ENCODE measurements at regions not wholly inside any gene's neighbourhood (a gene's known extent, or its start where the extent isn't known, plus 50 kb on each side); places are given as distances from the start of the nearest gene placed in this dataset.

DNA sequence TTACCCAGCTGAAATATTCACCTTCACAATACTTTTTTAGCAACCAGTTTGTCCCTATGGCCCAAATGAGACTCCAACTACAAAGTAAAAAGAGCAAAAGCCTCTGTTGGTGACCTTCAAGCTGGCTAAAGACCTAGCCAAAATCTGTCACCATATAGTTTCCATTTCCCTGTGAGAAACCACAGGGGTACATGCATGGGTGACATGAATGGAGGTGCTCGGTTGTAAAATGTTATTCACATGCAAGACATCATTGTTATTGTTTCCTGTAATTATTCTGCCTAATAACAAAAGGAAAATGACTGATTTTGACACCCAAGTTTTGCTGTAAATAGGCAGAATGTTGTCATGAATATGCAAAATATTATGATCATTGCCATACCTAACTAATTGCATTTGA lies 285.3 kb downstream of the ZNF608 start:
- ChIA-PET POLR2A (ENCODE audit: partially characterized antibody) (no interaction called here), CTCF (ENCODE audit: partially characterized antibody) (interaction anchor here (0.6 to 2.3 kb wide), 4 partner anchors 9 to 388 kb away, joined by 3 to 6 read pairs (median 3); no protein-coding TSS in a partner anchor)
- TF ChIP-seq RAD21 (IDR thresholded peaks at IDR 0.05 in 1 of 2, conservative IDR thresholded peaks at IDR 0.05 in 1 of 2; ENCODE audit: low read depth in 2 of 2, low read length in 2 of 2) (no peak), TAF7 (optimal IDR thresholded peaks at IDR 0.05; ENCODE audit: borderline replicate concordance, low read depth, low read length) (no peak), CREB1 (IDR thresholded peaks at IDR 0.05) (no peak), JUN (IDR thresholded peaks at IDR 0.05; ENCODE audit: low read depth, low read length) (no peak), HDAC6 (IDR thresholded peaks at IDR 0.05; ENCODE audit: low read depth, low read length) (no peak), TEAD4 (IDR thresholded peaks at IDR 0.05; ENCODE audit: low read depth, low read length) (no peak), RBBP5 (IDR thresholded peaks at IDR 0.05; ENCODE audit: borderline replicate concordance, low read depth, low read length) (no peak), CHD2 (IDR thresholded peaks at IDR 0.05; ENCODE audit: low read length) (no peak), MAFK (IDR thresholded peaks at IDR 0.05; ENCODE audit: low read depth, low read length) (no peak), SP2 (IDR thresholded peaks at IDR 0.05; ENCODE audit: low read length) (no peak), SAP30 (IDR thresholded peaks at IDR 0.05; ENCODE audit: insufficient read depth, insufficient replicate concordance, low read length) (no peak), TCF12 (IDR thresholded peaks at IDR 0.05; ENCODE audit: low read depth, low read length) (no peak), CBX5 (IDR thresholded peaks at IDR 0.05; ENCODE audit: low read depth, low read length) (no peak), TBP (IDR thresholded peaks at IDR 0.05; ENCODE audit: low read depth, low read length) (no peak), KDM5A (IDR thresholded peaks at IDR 0.05; ENCODE audit: low read length) (no peak)
- Histone ChIP-seq H3K4ac (replicated peaks; ENCODE audit: insufficient read length, low read depth, low read length) (no peak overlapping the region), H3K23me2 (ENCODE audit: low read depth, low read length) (no peaks in the 10 kb centered on the region), H2BK120ac (replicated peaks; ENCODE audit: low read depth, low read length) (peak overlapping the region; percentile 56), H3K23ac (ENCODE audit: insufficient read length) (no peak overlapping the region), H2AK5ac (ENCODE audit: low read depth, low read length) (no peak overlapping the region), H3K4me2 (ENCODE audit: insufficient read depth in 1 of 2, low read depth in 2 of 2, low read length in 2 of 2) (no peak overlapping the region), H3K9ac (replicated peaks in 1 of 4; ENCODE audit: extremely low read depth in 1 of 4, low read depth in 3 of 4, low read length in 3 of 4) (no peak overlapping the region), H4K91ac (replicated peaks; ENCODE audit: insufficient read length, low read length) (no peak overlapping the region), H3K14ac (ENCODE audit: insufficient read length) (no peak overlapping the region), H3K4me1 (replicated peaks in 1 of 4; ENCODE audit: control insufficient read depth in 3 of 4, insufficient read depth in 4 of 4, low read length in 3 of 4) (peaks cover 0 to 4% (median 1%) of the 10 kb centered on the region in 4 experiments; a peak in 2 of 7 replicates), H2AFZ (ENCODE audit: low read length) (no peak overlapping the region), H3K27me3 (replicated peaks in 1 of 4; ENCODE audit: control insufficient read depth in 3 of 4, extremely low read depth in 1 of 4, insufficient read depth in 3 of 4, low read length in 3 of 4) (no peaks in the 10 kb centered on the region), H3K9me3 (ENCODE audit: insufficient read depth in 2 of 2, low read depth in 1 of 2, low read length in 1 of 2) (peaks cover 6 to 7% of the 10 kb centered on the region in 2 experiments; a peak in 2 of 4 replicates), H2BK5ac (ENCODE audit: low read depth, low read length) (no peak overlapping the region), H4K20me1 (replicated peaks in 1 of 2; ENCODE audit: control insufficient read depth in 1 of 2, insufficient read depth in 2 of 2, low read length in 2 of 2) (no peaks in the 10 kb centered on the region), H4K5ac (ENCODE audit: insufficient read length, low read depth, low read length) (no peak overlapping the region), H3K56ac (replicated peaks; ENCODE audit: insufficient read length, low read depth, low read length) (no peak overlapping the region), H2BK20ac (ENCODE audit: low read length) (no peak overlapping the region), H4K8ac (ENCODE audit: extremely low read depth, insufficient read depth, low read length) (no peak overlapping the region), H3K18ac (ENCODE audit: extremely low read depth, low read length) (no peak overlapping the region), H3K79me2 (ENCODE audit: control insufficient read depth in 1 of 2, insufficient read depth in 2 of 2, low read length in 2 of 2) (no peaks in the 10 kb centered on the region), H3K27ac (ENCODE audit: low read depth, low read length) (no peak overlapping the region), H2BK15ac (ENCODE audit: low read length) (no peak overlapping the region), H2BK12ac (ENCODE audit: low read depth, low read length) (no peak overlapping the region), H3K79me1 (ENCODE audit: low read depth, low read length) (no peaks in the 10 kb centered on the region), H3K36me3 (ENCODE audit: control insufficient read depth in 2 of 4, insufficient read depth in 4 of 4, low read length in 3 of 4) (no peaks in the 10 kb centered on the region; a peak in 2 of 8 replicates), H3K4me3 (ENCODE audit: extremely low read depth in 1 of 4, insufficient read depth in 2 of 4, low read depth in 3 of 4, low read length in 4 of 4) (no peak overlapping the region)
- FAIRE-seq (no peak), DNase-seq (ENCODE audit: low read depth in 1 of 2, low spot score in 2 of 2) (no peak)
- 100% methylated on average over 1 of the region's 1 CpG; no CpG with 5 or more reads in 1 of the 2 experiments for WGBS, 2 experiments (ENCODE audit: extremely low coverage in 1 of 2, insufficient coverage in 1 of 2, insufficient read length in 1 of 2, insufficient replicate concordance in 2 of 2, low coverage in 1 of 2, low lambda C conversion rate in 2 of 2, missing lambda C conversion rate in 1 of 2)

Measured in H1 (cell line).